GM23248 (cell line): ENCODE measurements at regions not wholly inside any gene's neighbourhood (a gene's known extent, or its start where the extent isn't known, plus 50 kb on each side); places are given as distances from the start of the nearest gene placed in this dataset.

Source experiments
- DNase-seq: peaks from one replicate; pipeline ENCODE4 v3.0.0-alpha.2; 2015
- H2AFZ ChIP-seq: fragments of 200-600 bp; sonication (generic); 2 replicates; pipeline ENCODE4 v1.6.1; 2016; ENCODE audit warnings: antibody characterized with exemption
- H3F3A ChIP-seq: fragments of 200-600 bp; sonication (generic); 2 replicates; pipeline ENCODE4 v1.6.1; 2016; ENCODE audit warnings: mild to moderate bottlenecking, antibody characterized with exemption, mixed run types; ENCODE audit not compliant: insufficient read depth
- H3K27ac ChIP-seq: fragments of 200-600 bp; sonication (generic); 2 replicates; pipeline ENCODE4 v1.5.1; 2016; ENCODE audit warnings: mild to moderate bottlenecking
- H3K27me3 ChIP-seq: fragments of 200-600 bp; sonication (generic); replicated peaks from 2 replicates; pipeline ENCODE4 v1.6.1; 2016; ENCODE audit warnings: mild to moderate bottlenecking; ENCODE audit not compliant: insufficient read depth
- H3K36me3 ChIP-seq: fragments of 200-600 bp; sonication (generic); 2 replicates; pipeline ENCODE4 v1.6.1; 2016; ENCODE audit warnings: low read depth, mild to moderate bottlenecking
- H3K4me1 ChIP-seq: fragments of 200-600 bp; sonication (generic); 2 replicates; pipeline ENCODE4 v1.6.1; 2016; ENCODE audit warnings: mild to moderate bottlenecking; ENCODE audit not compliant: insufficient read depth
- H3K4me2 ChIP-seq: fragments of 200-600 bp; sonication (generic); one replicate; pipeline ENCODE4 v1.6.1; 2016; ENCODE audit warnings: mild to moderate bottlenecking; ENCODE audit not compliant: unreplicated experiment
- H3K4me3 ChIP-seq: fragments of 200-600 bp; sonication (generic); 2 replicates; pipeline ENCODE4 v1.5.1; 2016; ENCODE audit warnings: mild to moderate bottlenecking
- H3K79me2 ChIP-seq: fragments of 200-600 bp; sonication (generic); 2 replicates; pipeline ENCODE4 v1.6.1; 2016; ENCODE audit warnings: mild to moderate bottlenecking; ENCODE audit not compliant: insufficient read depth
- H3K9ac ChIP-seq: fragments of 200-600 bp; sonication (generic); 2 replicates; pipeline ENCODE4 v1.6.1; 2016; ENCODE audit warnings: mild to moderate bottlenecking
- H3K9me2 ChIP-seq: fragments of 200-600 bp; sonication (generic); 2 replicates; pipeline ENCODE4 v1.6.1; 2016; ENCODE audit warnings: mixed run types, mild to moderate bottlenecking, moderate library complexity; ENCODE audit not compliant: insufficient read depth
- H3K9me3 ChIP-seq: fragments of 200-600 bp; sonication (generic); one replicate; pipeline ENCODE4 v1.6.1; 2017; ENCODE audit warnings: low read depth
- H4K20me1 ChIP-seq: fragments of 200-600 bp; sonication (generic); 2 replicates; pipeline ENCODE4 v1.6.0; 2016; ENCODE audit not compliant: insufficient read depth
- EZH2 ChIP-seq: fragments of 200-600 bp; sonication (generic); IDR thresholded peaks from 2 replicates; pipeline ENCODE4 v1.6.1; 2018; ENCODE audit warnings: antibody characterized with exemption, mild to moderate bottlenecking; ENCODE audit not compliant: insufficient read depth, poor library complexity, severe bottlenecking
- EZH2phosphoT487 ChIP-seq: fragments of 200-600 bp; sonication (generic); IDR thresholded peaks from 2 replicates; pipeline ENCODE4 v1.6.1; 2018; ENCODE audit warnings: antibody characterized with exemption, moderate library complexity, mild to moderate bottlenecking, low read depth; ENCODE audit not compliant: insufficient read depth
- WGBS, 2 experiments: methylation state at CpG; one replicate each; pipeline ENCODE4 v1.1.6; 2015 to 2017; ENCODE audit warnings: low lambda C conversion rate in 2 of 2, low coverage in 1 of 2; ENCODE audit errors: missing lambda C conversion rate in 2 of 2; 5-methylcytosine and 5-hydroxymethylcytosine counted together
- in situ Hi-C: fragments of 300-500 bp; cut with MboI; formaldehyde crosslinking; loops from 2 replicates; pipeline ENCODE4 v1.15.0; 2020

GRCh38 chr13:111472559-111473460 is 152.4 kb downstream of the TEX29 start:
- no peak for TF ChIP-seq EZH2phosphoT487
- TF ChIP-seq EZH2, result no peak
- Histone ChIP-seq H3K4me1 (no peaks in the 10 kb centered on the region), H3K4me3 (no peak overlapping the region), H3K27me3 (peaks cover 4% of the 10 kb centered on the region), H3F3A (no peaks in the 10 kb centered on the region), H3K9me3 (no peaks in the 10 kb centered on the region), H2AFZ (no peak overlapping the region), H3K79me2 (no peaks in the 10 kb centered on the region), H3K36me3 (no peaks in the 10 kb centered on the region), H3K27ac (no peak overlapping the region), H3K9ac (no peak overlapping the region), H3K4me2 (no peak overlapping the region), H3K9me2 (no peaks in the 10 kb centered on the region), H4K20me1 (no peaks in the 10 kb centered on the region)
- no peak for DNase-seq
- WGBS, 2 experiments, result 40 to 45% methylated on average over 19 of the region's 19 CpGs
- in situ Hi-C loops, result loop anchor here (10.0 to 25.0 kb wide), 3 partner anchors 972 to 1389 kb away; no protein-coding TSS in a partner anchor

- no peak overlapping the region for H3K9ac ChIP-seq
- in situ Hi-C loops, result loop anchor here (10.0 to 25.0 kb wide), 3 partner anchors 970 to 1388 kb away; no protein-coding TSS in a partner anchor
- TF ChIP-seq EZH2phosphoT487, result no peak
- TF ChIP-seq EZH2, result no peak
- 34 to 36% methylated on average over 23 of the region's 23 CpGs for WGBS, 2 experiments
- H3K4me2 ChIP-seq, result no peak overlapping the region
- peaks cover 4% of the 10 kb centered on the region for H3K27me3 ChIP-seq
- no peaks in the 10 kb centered on the region for H4K20me1 ChIP-seq
- H3F3A ChIP-seq, result no peaks in the 10 kb centered on the region
- no peaks in the 10 kb centered on the region for H3K36me3 ChIP-seq
- no peak overlapping the region for H3K27ac ChIP-seq
- H3K9me2 ChIP-seq, result no peaks in the 10 kb centered on the region
- no peaks in the 10 kb centered on the region for H3K4me1 ChIP-seq
- H3K79me2 ChIP-seq, result no peaks in the 10 kb centered on the region
- DNase-seq, result peak; percentile 71
- H3K9me3 ChIP-seq, result no peaks in the 10 kb centered on the region
- H2AFZ ChIP-seq, result no peak overlapping the region
- H3K4me3 ChIP-seq, result no peak overlapping the region
Observed at GRCh38 chr13:111474136-111475002, 153.9 kb downstream of the TEX29 start.

- no peak overlapping the region for H3K4me2 ChIP-seq
- no peaks in the 10 kb centered on the region for H3K4me1 ChIP-seq
- no peak for DNase-seq
- 35 to 36% methylated on average over 8 of the region's 8 CpGs for WGBS, 2 experiments
- no peak overlapping the region for H3K9ac ChIP-seq
- in situ Hi-C loops, result loop anchor here (10.0 kb wide), 2 partner anchors 969 to 1129 kb away; no protein-coding TSS in a partner anchor
- no peaks in the 10 kb centered on the region for H3K9me3 ChIP-seq
- H3K27me3 ChIP-seq, result peaks cover 8% of the 10 kb centered on the region
- H3F3A ChIP-seq, result no peaks in the 10 kb centered on the region
- no peaks in the 10 kb centered on the region for H3K79me2 ChIP-seq
- H3K27ac ChIP-seq, result no peak overlapping the region
- no peak overlapping the region for H2AFZ ChIP-seq
- H3K9me2 ChIP-seq, result no peaks in the 10 kb centered on the region
- H3K4me3 ChIP-seq, result no peak overlapping the region
- no peak for TF ChIP-seq EZH2phosphoT487
- no peak for TF ChIP-seq EZH2
- no peaks in the 10 kb centered on the region for H4K20me1 ChIP-seq
- no peaks in the 10 kb centered on the region for H3K36me3 ChIP-seq
Observed at GRCh38 chr13:111475488-111475887, 155.0 kb downstream of the TEX29 start.

GRCh38 chr13:111476197-111476596 is 155.8 kb downstream of the TEX29 start:
- in situ Hi-C loops, result loop anchor here (10.0 kb wide), 2 partner anchors 969 to 1129 kb away; no protein-coding TSS in a partner anchor

More at GRCh38 chr13:111476197-111476596, 155.8 kb downstream of the TEX29 start:
- no peak for TF ChIP-seq EZH2phosphoT487
- TF ChIP-seq EZH2, result no peak
- Histone ChIP-seq H2AFZ (no peak overlapping the region), H3K79me2 (no peaks in the 10 kb centered on the region), H4K20me1 (no peaks in the 10 kb centered on the region), H3K9me3 (no peaks in the 10 kb centered on the region), H3K4me1 (no peaks in the 10 kb centered on the region), H3K27ac (no peak overlapping the region), H3K9me2 (no peaks in the 10 kb centered on the region), H3K27me3 (peaks cover 9% of the 10 kb centered on the region), H3F3A (no peaks in the 10 kb centered on the region), H3K4me3 (no peak overlapping the region), H3K4me2 (no peak overlapping the region), H3K9ac (no peak overlapping the region), H3K36me3 (no peaks in the 10 kb centered on the region)
- DNase-seq, result no peak
- WGBS, 2 experiments, result 40 to 41% methylated on average over 6 of the region's 6 CpGs
